DOHH2 (cell line): ENCODE measurements at regions not wholly inside any gene's neighbourhood (a gene's known extent, or its start where the extent isn't known, plus 50 kb on each side); places are given as distances from the start of the nearest gene placed in this dataset.

ENCODE experiments used
- EZH2phosphoT487 ChIP-seq: fragments of 200-600 bp; sonication (generic); IDR thresholded peaks from 2 replicates; pipeline ENCODE4 v1.6.1; 2017; ENCODE audit warnings: borderline replicate concordance, mild to moderate bottlenecking, antibody characterized with exemption, low read length, moderate library complexity, mixed read lengths
- TF ChIP-seq, protein P1 (sequence below): fragments of 200-600 bp; sonication (generic); IDR thresholded peaks from one replicate; pipeline ENCODE4 v1.5.1; 2014; ENCODE audit warnings: antibody characterized with exemption, mild to moderate bottlenecking, low read depth, low read length; ENCODE audit not compliant: poor library complexity, severe bottlenecking

DNA sequence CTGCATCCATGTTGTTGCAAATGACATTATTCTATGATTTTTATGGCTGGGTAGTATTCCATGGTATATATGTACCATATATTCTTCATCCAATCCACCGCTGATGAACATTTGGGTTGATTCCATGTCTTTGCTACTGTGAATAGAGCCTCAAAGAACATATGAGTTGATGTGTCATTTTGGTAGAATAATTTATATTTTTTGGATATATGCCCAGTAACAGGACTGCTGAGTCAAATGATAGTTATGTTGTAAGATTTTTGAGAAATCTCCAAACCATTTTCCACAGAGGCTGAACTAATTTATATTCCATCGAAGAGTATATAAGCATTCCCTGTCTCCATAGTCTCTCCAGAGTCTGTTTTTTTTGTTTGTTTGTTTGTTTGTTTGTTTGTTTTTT, 1373.5 kb downstream of the GRIK2 start:
- TF ChIP-seq, protein P1, sequence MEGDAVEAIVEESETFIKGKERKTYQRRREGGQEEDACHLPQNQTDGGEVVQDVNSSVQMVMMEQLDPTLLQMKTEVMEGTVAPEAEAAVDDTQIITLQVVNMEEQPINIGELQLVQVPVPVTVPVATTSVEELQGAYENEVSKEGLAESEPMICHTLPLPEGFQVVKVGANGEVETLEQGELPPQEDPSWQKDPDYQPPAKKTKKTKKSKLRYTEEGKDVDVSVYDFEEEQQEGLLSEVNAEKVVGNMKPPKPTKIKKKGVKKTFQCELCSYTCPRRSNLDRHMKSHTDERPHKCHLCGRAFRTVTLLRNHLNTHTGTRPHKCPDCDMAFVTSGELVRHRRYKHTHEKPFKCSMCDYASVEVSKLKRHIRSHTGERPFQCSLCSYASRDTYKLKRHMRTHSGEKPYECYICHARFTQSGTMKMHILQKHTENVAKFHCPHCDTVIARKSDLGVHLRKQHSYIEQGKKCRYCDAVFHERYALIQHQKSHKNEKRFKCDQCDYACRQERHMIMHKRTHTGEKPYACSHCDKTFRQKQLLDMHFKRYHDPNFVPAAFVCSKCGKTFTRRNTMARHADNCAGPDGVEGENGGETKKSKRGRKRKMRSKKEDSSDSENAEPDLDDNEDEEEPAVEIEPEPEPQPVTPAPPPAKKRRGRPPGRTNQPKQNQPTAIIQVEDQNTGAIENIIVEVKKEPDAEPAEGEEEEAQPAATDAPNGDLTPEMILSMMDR: no peak
- no peak for TF ChIP-seq EZH2phosphoT487
